ENCODE measurements at regions not wholly inside any gene's neighbourhood (a gene's known extent, or its start where the extent isn't known, plus 50 kb on each side); places are given as distances from the start of the nearest gene placed in this dataset.

DNA sequence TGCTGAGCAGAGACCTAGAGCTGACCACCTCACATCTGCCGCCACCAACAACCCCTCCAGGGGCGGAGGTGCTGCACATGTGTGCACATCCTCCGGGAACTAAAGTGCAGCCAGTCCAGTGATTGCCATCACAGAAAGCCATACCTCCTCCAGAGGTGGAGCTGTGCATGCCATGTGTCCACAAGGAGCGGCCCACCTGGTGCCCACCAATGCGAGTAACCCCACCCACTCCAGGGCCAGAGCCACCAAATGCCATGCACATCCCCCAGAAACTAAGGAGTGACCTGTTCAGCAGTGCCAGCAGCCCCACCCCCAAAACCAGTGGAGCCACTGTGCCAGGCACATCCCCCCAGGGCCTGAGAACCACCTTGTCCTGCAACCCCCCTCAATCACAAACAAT, 557.9 kb downstream of the UQCRFS1 start:
- Histone ChIP-seq H3K4me1 (ENCODE audit: control insufficient read depth in 1 of 2, insufficient read depth in 2 of 2, low read length in 2 of 2) (no peaks in the 10 kb centered on the region), H3K36me3 (ENCODE audit: control insufficient read depth in 1 of 2, insufficient read depth in 2 of 2, low read length in 2 of 2) (no peaks in the 10 kb centered on the region), H3K4me3 (ENCODE audit: low read depth in 1 of 2, low read length in 2 of 2) (no peak overlapping the region), H3K9me3 (ENCODE audit: control insufficient read depth in 1 of 2, low read length in 2 of 2) (peaks cover 20 to 21% of the 10 kb centered on the region in 2 donors), H3K27me3 (ENCODE audit: control insufficient read depth in 1 of 2, insufficient read depth in 2 of 2, low read length in 2 of 2) (no peaks in the 10 kb centered on the region), H3K27ac (ENCODE audit: low read depth, low read length) (no peak overlapping the region), H3K9ac (ENCODE audit: low read depth in 1 of 2, low read length in 2 of 2) (no peak overlapping the region)

DNA sequence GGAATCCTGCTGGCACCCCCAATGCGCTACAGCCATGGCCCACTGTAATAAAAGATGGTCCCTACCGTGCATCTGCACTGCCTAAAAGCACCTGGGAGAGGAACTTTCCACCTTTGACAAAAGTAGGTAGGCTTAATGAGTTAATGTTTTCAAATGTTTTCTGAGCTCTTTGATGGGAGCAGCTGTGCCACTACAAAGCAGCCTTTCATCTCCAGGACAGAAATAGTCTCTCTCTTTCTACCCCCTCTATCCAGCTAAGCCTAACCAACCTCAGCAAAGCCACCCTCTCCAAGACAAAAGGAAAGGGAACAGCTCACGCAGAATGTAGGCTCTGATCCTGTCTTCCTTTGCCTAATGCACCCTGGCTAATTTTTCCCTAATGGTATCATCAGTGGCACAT, 560.2 kb downstream of the UQCRFS1 start:
- no peaks in the 10 kb centered on the region for H3K4me1 ChIP-seq (ENCODE audit: control insufficient read depth in 1 of 2, insufficient read depth in 2 of 2, low read length in 2 of 2)
- no peak overlapping the region for H3K27ac ChIP-seq (ENCODE audit: low read depth, low read length)
- no peak overlapping the region for H3K9ac ChIP-seq (ENCODE audit: low read depth in 1 of 2, low read length in 2 of 2)
- H3K27me3 ChIP-seq (ENCODE audit: control insufficient read depth in 1 of 2, insufficient read depth in 2 of 2, low read length in 2 of 2), result no peaks in the 10 kb centered on the region
- no peaks in the 10 kb centered on the region for H3K36me3 ChIP-seq (ENCODE audit: control insufficient read depth in 1 of 2, insufficient read depth in 2 of 2, low read length in 2 of 2)
- H3K4me3 ChIP-seq (ENCODE audit: low read depth in 1 of 2, low read length in 2 of 2), result no peak overlapping the region
- H3K9me3 ChIP-seq (ENCODE audit: control insufficient read depth in 1 of 2, low read length in 2 of 2), result peaks cover 11 to 12% of the 10 kb centered on the region in 2 donors

DNA sequence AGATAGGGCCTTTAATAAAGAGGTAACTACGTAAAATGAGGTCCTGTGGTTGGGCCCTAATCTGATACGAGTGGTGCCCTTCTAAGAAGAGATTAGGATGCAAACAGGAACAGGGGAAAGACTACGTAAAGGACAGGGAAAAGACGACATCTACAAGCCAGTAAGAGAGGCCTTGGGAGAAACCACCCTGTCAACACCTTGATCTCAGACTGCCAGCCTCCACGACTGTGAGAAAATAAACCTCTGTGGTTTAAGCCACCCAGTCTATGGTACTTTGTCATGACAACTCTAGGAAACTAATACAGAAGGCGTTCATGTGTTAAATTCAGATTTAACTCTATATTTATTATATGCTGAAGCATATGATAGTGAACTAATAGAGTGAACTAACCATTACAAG, 566.3 kb downstream of the UQCRFS1 start:
- Histone ChIP-seq H3K9me3 (ENCODE audit: control insufficient read depth in 1 of 2, low read length in 2 of 2) (no peaks in the 10 kb centered on the region), H3K9ac (ENCODE audit: low read depth in 1 of 2, low read length in 2 of 2) (no peak overlapping the region), H3K27me3 (ENCODE audit: control insufficient read depth in 1 of 2, insufficient read depth in 2 of 2, low read length in 2 of 2) (no peaks in the 10 kb centered on the region), H3K4me3 (ENCODE audit: low read depth in 1 of 2, low read length in 2 of 2) (no peak overlapping the region), H3K4me1 (ENCODE audit: control insufficient read depth in 1 of 2, insufficient read depth in 2 of 2, low read length in 2 of 2) (no peaks in the 10 kb centered on the region), H3K27ac (ENCODE audit: low read depth, low read length) (no peak overlapping the region), H3K36me3 (ENCODE audit: control insufficient read depth in 1 of 2, insufficient read depth in 2 of 2, low read length in 2 of 2) (no peaks in the 10 kb centered on the region)

DNA sequence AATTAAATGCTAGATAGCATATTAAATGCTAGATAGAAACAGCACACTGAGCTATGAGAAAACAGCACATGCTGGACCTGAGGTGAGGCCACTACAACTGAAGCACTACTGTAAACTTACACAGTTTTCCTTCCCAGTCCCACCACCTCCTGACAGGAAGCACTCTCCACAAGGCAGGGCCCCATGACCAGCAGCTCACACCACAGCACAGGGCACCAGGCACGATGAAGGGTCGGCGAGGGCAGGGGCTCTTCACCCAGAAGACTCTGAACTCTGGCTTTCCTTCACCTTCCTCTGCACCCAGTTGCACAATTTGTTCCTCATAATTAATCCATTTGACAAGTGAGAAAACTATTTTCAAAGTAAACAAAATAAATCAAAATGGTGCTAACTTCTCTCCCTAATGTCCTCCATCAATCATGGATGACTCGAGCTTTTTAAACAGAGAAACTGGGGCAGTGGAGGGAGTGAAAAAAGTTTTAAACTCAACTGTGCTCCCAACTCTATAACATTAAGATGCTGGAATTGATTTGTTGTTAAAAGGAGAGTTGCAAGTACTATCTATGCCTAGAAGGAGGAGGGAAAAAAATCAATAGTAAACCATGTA, 568.7 kb downstream of the UQCRFS1 start:
- Histone ChIP-seq H3K4me3 (ENCODE audit: low read depth in 1 of 2, low read length in 2 of 2) (no peak overlapping the region), H3K27ac (ENCODE audit: low read depth, low read length) (no peak overlapping the region), H3K27me3 (ENCODE audit: control insufficient read depth in 1 of 2, insufficient read depth in 2 of 2, low read length in 2 of 2) (no peaks in the 10 kb centered on the region), H3K4me1 (ENCODE audit: control insufficient read depth in 1 of 2, insufficient read depth in 2 of 2, low read length in 2 of 2) (no peaks in the 10 kb centered on the region), H3K9me3 (ENCODE audit: control insufficient read depth in 1 of 2, low read length in 2 of 2) (no peaks in the 10 kb centered on the region), H3K36me3 (ENCODE audit: control insufficient read depth in 1 of 2, insufficient read depth in 2 of 2, low read length in 2 of 2) (no peaks in the 10 kb centered on the region), H3K9ac (ENCODE audit: low read depth in 1 of 2, low read length in 2 of 2) (no peak overlapping the region)

DNA sequence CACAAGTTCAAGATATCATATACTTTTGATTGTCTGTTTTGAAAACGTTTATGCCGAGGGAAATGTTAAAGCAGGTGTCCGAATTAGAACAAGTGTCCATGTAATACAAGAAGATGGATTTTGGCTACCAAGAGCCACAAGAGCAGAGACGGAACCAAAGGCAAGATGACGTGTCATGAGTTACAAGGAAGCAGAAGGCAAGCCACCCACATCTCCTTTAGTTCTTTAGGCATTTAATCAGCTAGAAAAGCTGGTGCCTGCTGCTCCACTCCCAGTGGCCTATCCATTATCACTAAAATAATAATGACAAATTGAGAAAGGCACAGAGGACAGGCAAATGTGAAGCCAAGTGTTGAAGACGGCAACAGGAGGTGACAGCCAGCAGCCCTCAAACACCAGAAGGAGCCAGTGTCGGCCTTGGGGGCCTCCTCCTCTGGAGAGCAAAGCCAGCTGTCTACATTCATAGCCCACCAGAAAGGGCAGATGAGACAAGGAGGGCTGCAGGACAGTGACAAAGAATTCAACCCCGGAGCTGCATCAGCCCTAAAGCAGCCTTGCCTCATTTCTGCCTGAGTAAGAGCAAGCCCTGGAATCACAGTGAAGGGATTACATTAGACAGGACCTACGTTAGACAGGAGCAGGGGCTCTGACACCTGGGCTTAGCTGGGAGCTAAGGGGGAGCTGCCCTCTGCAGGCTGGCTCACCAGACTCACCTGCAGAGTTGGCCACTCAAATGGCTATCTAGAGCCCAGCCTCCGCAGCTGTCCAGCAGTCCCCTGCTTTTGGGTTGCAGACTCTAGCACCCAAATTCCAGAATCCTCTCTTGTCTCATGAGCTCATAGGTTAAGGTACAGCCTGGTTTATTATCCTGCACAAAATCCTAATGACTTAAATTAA, 569.9 kb downstream of the UQCRFS1 start:
- Histone ChIP-seq H3K9me3 (ENCODE audit: control insufficient read depth in 1 of 2, low read length in 2 of 2) (no peaks in the 10 kb centered on the region), H3K9ac (ENCODE audit: low read depth in 1 of 2, low read length in 2 of 2) (no peak overlapping the region), H3K4me1 (ENCODE audit: control insufficient read depth in 1 of 2, insufficient read depth in 2 of 2, low read length in 2 of 2) (no peaks in the 10 kb centered on the region), H3K27me3 (ENCODE audit: control insufficient read depth in 1 of 2, insufficient read depth in 2 of 2, low read length in 2 of 2) (no peaks in the 10 kb centered on the region), H3K36me3 (ENCODE audit: control insufficient read depth in 1 of 2, insufficient read depth in 2 of 2, low read length in 2 of 2) (no peaks in the 10 kb centered on the region), H3K27ac (ENCODE audit: low read depth, low read length) (no peak overlapping the region), H3K4me3 (ENCODE audit: low read depth in 1 of 2, low read length in 2 of 2) (no peak overlapping the region)

DNA sequence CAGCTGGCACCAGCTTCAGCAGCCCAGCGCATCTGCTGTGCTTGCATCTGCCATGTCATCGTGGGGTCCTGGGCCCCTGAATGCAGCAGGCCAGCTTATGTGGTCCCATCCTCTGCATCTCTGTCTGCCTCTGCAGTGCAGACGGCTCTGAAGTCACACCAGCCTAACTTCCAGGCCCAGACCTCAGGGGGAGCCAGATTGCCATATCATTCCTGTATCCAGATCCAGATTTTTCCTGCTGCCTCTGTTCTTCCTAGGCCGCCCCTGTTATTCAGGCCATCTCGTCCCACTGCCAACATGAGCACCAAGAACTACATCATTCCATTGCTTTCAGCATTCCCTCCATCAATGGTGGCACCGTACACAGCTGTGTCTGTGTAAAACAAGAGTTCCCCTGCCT, 571.6 kb downstream of the UQCRFS1 start:
- no peak overlapping the region for H3K27ac ChIP-seq (ENCODE audit: low read depth, low read length)
- H3K4me3 ChIP-seq (ENCODE audit: low read depth in 1 of 2, low read length in 2 of 2), result no peak overlapping the region
- H3K9me3 ChIP-seq (ENCODE audit: control insufficient read depth in 1 of 2, low read length in 2 of 2), result no peaks in the 10 kb centered on the region

DNA sequence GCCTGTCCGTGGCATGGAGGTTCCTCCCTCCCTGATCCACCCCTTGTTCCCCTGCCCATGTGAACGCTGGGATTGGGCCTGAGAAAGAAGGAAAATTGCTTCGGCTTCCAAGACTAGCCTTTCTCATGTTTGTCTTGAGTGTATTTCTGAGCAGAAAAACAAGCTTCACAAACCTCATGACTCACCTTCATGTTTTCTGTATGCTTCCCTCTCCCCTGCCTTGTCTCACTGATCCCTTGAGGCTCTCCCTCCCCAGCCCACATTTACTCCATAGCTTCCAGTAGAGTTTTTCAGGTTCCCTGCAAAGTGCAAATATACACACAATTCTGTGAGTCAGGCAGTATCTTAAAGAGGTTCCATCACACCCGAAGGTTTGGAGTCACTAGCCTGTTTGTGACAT, 572.4 kb downstream of the UQCRFS1 start:
- Histone ChIP-seq H3K4me1 (ENCODE audit: control insufficient read depth in 1 of 2, insufficient read depth in 2 of 2, low read length in 2 of 2) (no peaks in the 10 kb centered on the region), H3K27ac (ENCODE audit: low read depth, low read length) (no peak overlapping the region), H3K9me3 (ENCODE audit: control insufficient read depth in 1 of 2, low read length in 2 of 2) (no peaks in the 10 kb centered on the region), H3K27me3 (ENCODE audit: control insufficient read depth in 1 of 2, insufficient read depth in 2 of 2, low read length in 2 of 2) (no peaks in the 10 kb centered on the region), H3K4me3 (ENCODE audit: low read depth in 1 of 2, low read length in 2 of 2) (no peak overlapping the region), H3K36me3 (ENCODE audit: control insufficient read depth in 1 of 2, insufficient read depth in 2 of 2, low read length in 2 of 2) (no peaks in the 10 kb centered on the region), H3K9ac (ENCODE audit: low read depth in 1 of 2, low read length in 2 of 2) (no peak overlapping the region)

More for the DNA sequence above, 571.6 kb downstream of the UQCRFS1 start:
- no peak overlapping the region for H3K9ac ChIP-seq (ENCODE audit: low read depth in 1 of 2, low read length in 2 of 2)
- H3K27me3 ChIP-seq (ENCODE audit: control insufficient read depth in 1 of 2, insufficient read depth in 2 of 2, low read length in 2 of 2), result no peaks in the 10 kb centered on the region
- no peaks in the 10 kb centered on the region for H3K36me3 ChIP-seq (ENCODE audit: control insufficient read depth in 1 of 2, insufficient read depth in 2 of 2, low read length in 2 of 2)
- no peaks in the 10 kb centered on the region for H3K4me1 ChIP-seq (ENCODE audit: control insufficient read depth in 1 of 2, insufficient read depth in 2 of 2, low read length in 2 of 2)

DNA sequence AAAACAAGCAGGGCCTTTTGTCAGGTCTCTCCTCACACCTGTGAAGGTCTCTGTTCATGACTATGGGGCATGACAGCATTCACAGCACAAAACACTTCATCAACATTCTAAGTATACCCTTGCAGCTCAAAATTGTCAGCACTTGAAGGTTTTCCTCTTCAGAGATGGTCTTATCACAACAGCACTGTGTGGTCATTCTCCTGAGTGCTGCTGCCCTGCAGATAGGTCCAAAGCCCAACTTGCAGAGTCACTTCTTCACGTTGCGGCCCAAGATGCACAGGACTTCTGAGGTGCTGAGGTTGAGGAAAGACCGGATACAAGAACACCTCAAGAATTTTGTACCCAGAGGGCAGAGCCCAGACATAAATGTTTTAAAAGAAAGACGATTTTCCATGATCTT, 574.5 kb downstream of the UQCRFS1 start:
- Histone ChIP-seq H3K9me3 (ENCODE audit: control insufficient read depth in 1 of 2, low read length in 2 of 2) (no peaks in the 10 kb centered on the region), H3K9ac (ENCODE audit: low read depth in 1 of 2, low read length in 2 of 2) (no peak overlapping the region), H3K4me3 (ENCODE audit: low read depth in 1 of 2, low read length in 2 of 2) (no peak overlapping the region), H3K27ac (ENCODE audit: low read depth, low read length) (no peak overlapping the region), H3K27me3 (ENCODE audit: control insufficient read depth in 1 of 2, insufficient read depth in 2 of 2, low read length in 2 of 2) (no peaks in the 10 kb centered on the region), H3K36me3 (ENCODE audit: control insufficient read depth in 1 of 2, insufficient read depth in 2 of 2, low read length in 2 of 2) (no peaks in the 10 kb centered on the region), H3K4me1 (ENCODE audit: control insufficient read depth in 1 of 2, insufficient read depth in 2 of 2, low read length in 2 of 2) (no peaks in the 10 kb centered on the region)

DNA sequence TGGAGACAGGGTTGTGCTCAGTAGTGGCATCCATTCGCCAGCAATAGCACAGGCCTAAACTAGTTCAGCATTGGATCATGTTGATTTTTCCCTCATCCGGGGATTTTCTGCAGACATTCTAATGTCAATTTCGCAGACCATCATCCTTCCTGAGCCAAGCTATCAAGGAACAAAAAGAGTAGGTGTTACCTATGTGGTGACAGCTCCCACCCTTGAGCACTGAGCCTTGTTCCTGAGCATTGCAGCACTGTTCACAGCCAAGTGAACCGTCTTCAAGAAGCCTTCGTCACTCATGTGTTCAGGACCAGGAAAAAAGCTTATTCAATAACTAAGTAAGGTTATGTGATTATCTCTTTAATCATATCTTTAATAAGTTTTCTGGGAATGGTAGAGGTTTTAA, 576.2 kb downstream of the UQCRFS1 start:
- Histone ChIP-seq H3K9me3 (ENCODE audit: control insufficient read depth in 1 of 2, low read length in 2 of 2) (no peaks in the 10 kb centered on the region), H3K4me1 (ENCODE audit: control insufficient read depth in 1 of 2, insufficient read depth in 2 of 2, low read length in 2 of 2) (no peaks in the 10 kb centered on the region), H3K27ac (ENCODE audit: low read depth, low read length) (no peak overlapping the region)

DNA sequence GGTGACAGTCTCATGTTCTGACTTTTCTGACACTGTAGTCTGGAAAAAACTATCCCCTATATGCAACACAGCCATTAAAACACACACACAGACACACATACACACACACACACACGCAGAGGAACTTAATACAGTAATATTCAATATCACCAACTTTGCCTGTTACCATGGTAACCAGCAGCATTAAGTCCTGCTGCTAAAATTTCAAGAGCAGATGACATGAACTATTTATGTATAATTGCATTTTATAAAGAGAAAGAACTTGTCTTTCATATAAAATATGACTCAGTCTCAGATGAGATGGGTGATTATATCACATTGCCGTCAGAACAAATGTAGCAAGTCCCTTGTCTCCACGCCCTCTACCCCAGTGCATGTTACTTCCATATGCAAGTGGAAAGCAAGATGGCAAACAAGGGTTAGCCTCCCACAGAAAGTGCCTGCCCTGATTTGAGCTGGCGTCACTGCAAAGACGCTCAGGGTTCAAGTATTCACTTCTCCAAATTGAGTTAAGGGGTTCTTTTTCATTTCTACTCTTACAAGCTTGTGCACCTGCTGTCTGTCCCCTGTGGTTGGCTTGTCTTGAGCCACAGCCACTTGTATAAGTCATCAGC, 576.8 kb downstream of the UQCRFS1 start:
- H3K9ac ChIP-seq (ENCODE audit: low read depth in 1 of 2, low read length in 2 of 2), result no peak overlapping the region
- H3K9me3 ChIP-seq (ENCODE audit: control insufficient read depth in 1 of 2, low read length in 2 of 2), result no peaks in the 10 kb centered on the region
- H3K4me3 ChIP-seq (ENCODE audit: low read depth in 1 of 2, low read length in 2 of 2), result no peak overlapping the region
- H3K27me3 ChIP-seq (ENCODE audit: control insufficient read depth in 1 of 2, insufficient read depth in 2 of 2, low read length in 2 of 2), result no peaks in the 10 kb centered on the region
- H3K27ac ChIP-seq (ENCODE audit: low read depth, low read length), result no peak overlapping the region
- H3K36me3 ChIP-seq (ENCODE audit: control insufficient read depth in 1 of 2, insufficient read depth in 2 of 2, low read length in 2 of 2), result no peaks in the 10 kb centered on the region
- H3K4me1 ChIP-seq (ENCODE audit: control insufficient read depth in 1 of 2, insufficient read depth in 2 of 2, low read length in 2 of 2), result no peaks in the 10 kb centered on the region

More for the DNA sequence above, 576.2 kb downstream of the UQCRFS1 start:
- Histone ChIP-seq H3K27me3 (ENCODE audit: control insufficient read depth in 1 of 2, insufficient read depth in 2 of 2, low read length in 2 of 2) (no peaks in the 10 kb centered on the region), H3K36me3 (ENCODE audit: control insufficient read depth in 1 of 2, insufficient read depth in 2 of 2, low read length in 2 of 2) (no peaks in the 10 kb centered on the region), H3K9ac (ENCODE audit: low read depth in 1 of 2, low read length in 2 of 2) (no peak overlapping the region), H3K4me3 (ENCODE audit: low read depth in 1 of 2, low read length in 2 of 2) (no peak overlapping the region)
